H1 (cell line): ENCODE measurements at regions not wholly inside any gene's neighbourhood (a gene's known extent, or its start where the extent isn't known, plus 50 kb on each side); places are given as distances from the start of the nearest gene placed in this dataset.

Source experiments
- CTCF ChIA-PET: fragments of 300-600 bp; sonication (Branson Sonifier 250); formaldehyde crosslinking; loops from one replicate; lab custom pipeline; 2021; ENCODE audit not compliant: partially characterized antibody; lab: Charles Lee
- POLR2A ChIA-PET: fragments of 300-600 bp; sonication (Branson Sonifier 250); formaldehyde crosslinking; loops from one replicate; lab custom pipeline; 2021; ENCODE audit warnings: inconsistent platforms; ENCODE audit not compliant: partially characterized antibody; lab: Charles Lee
- DNase-seq, 2 experiments: peaks; one replicate each; pipeline versions ENCODE4 v3.0.0 to v3.0.0-alpha.2; 2010 to 2022; ENCODE audit warnings: low spot score in 2 of 2, low read depth in 1 of 2, mixed read lengths in 1 of 2
- FAIRE-seq: peaks from 2 replicates; lab custom pipeline; 2011; peaks lifted over from hg19 to GRCh38; lab: Jason Lieb, UNC
- H2AFZ ChIP-seq: 2 replicates; pipeline ENCODE4 v1.8.1; 2012; ENCODE audit warnings: low read length, inconsistent platforms
- H2AK5ac ChIP-seq: 2 replicates; pipeline ENCODE4 v1.6.1; 2013; ENCODE audit warnings: low read depth, low read length
- H2BK120ac ChIP-seq: replicated peaks from 2 replicates; pipeline ENCODE3; 2013; ENCODE audit warnings: low read depth, low read length, inconsistent platforms
- H2BK12ac ChIP-seq: 2 replicates; pipeline ENCODE4 v1.6.1; 2013; ENCODE audit warnings: low read depth, low read length
- H2BK15ac ChIP-seq: 2 replicates; pipeline ENCODE4 v1.6.1; 2013; ENCODE audit warnings: low read length
- H2BK20ac ChIP-seq: 2 replicates; pipeline ENCODE4 v1.6.1; 2013; ENCODE audit warnings: low read length
- H2BK5ac ChIP-seq: 2 replicates; pipeline ENCODE4 v1.6.1; 2013; ENCODE audit warnings: low read depth, low read length
- H3K14ac ChIP-seq: 2 replicates; pipeline ENCODE4 v1.6.1; 2013; ENCODE audit warnings: inconsistent platforms; ENCODE audit not compliant: insufficient read length
- H3K18ac ChIP-seq: 2 replicates; pipeline ENCODE4 v1.6.1; 2013; ENCODE audit warnings: low read length; ENCODE audit errors: extremely low read depth
- H3K23ac ChIP-seq: 2 replicates; pipeline ENCODE4 v1.6.1; 2013; ENCODE audit warnings: inconsistent platforms; ENCODE audit not compliant: insufficient read length
- H3K23me2 ChIP-seq: 2 replicates; pipeline ENCODE4 v1.6.1; 2013; ENCODE audit warnings: low read depth, low read length
- H3K27ac ChIP-seq: 2 replicates; pipeline ENCODE4 v1.6.1; 2011; ENCODE audit warnings: low read depth, low read length, inconsistent platforms
- H3K27me3 ChIP-seq, 4 experiments: replicated peaks in 1 of 4; 1 replicate in 1 of 4; 2 replicates in 3 of 4; pipeline versions ENCODE4 v1.6.1 to v1.8.1; 2011 to 2013; ENCODE audit warnings: low read length in 3 of 4, mild to moderate bottlenecking in 3 of 4, inconsistent platforms in 2 of 4, mixed read lengths in 2 of 4, moderate library complexity in 1 of 4; ENCODE audit not compliant: control insufficient read depth in 3 of 4, insufficient read depth in 3 of 4; ENCODE audit errors: extremely low read depth in 1 of 4
- H3K36me3 ChIP-seq, 4 experiments: 2 replicates each; pipeline versions ENCODE4 v1.6.1 to v1.8.1; 2011 to 2013; ENCODE audit warnings: mild to moderate bottlenecking in 4 of 4, low read length in 3 of 4, moderate library complexity in 2 of 4, control low read depth in 1 of 4, inconsistent platforms in 1 of 4; ENCODE audit not compliant: insufficient read depth in 4 of 4, control insufficient read depth in 2 of 4
- H3K4ac ChIP-seq: replicated peaks from 2 replicates; pipeline ENCODE3; 2013; ENCODE audit warnings: low read length, low read depth, mixed read lengths, inconsistent platforms; ENCODE audit not compliant: insufficient read length
- H3K4me1 ChIP-seq, 4 experiments: replicated peaks in 1 of 4; 1 replicate in 1 of 4; 2 replicates in 3 of 4; pipeline versions ENCODE4 v1.6.1 to v1.8.1; 2011 to 2013; ENCODE audit warnings: low read length in 3 of 4, inconsistent platforms in 2 of 4, mixed read lengths in 1 of 4; ENCODE audit not compliant: insufficient read depth in 4 of 4, control insufficient read depth in 3 of 4
- H3K4me2 ChIP-seq, 2 experiments: 2 replicates each; pipeline versions ENCODE4 v1.6.1 to v1.8.1; 2011 to 2013; ENCODE audit warnings: low read depth in 2 of 2, low read length in 2 of 2, control low read depth in 1 of 2, inconsistent platforms in 1 of 2, mild to moderate bottlenecking in 1 of 2; ENCODE audit not compliant: insufficient read depth in 1 of 2
- H3K4me3 ChIP-seq, 4 experiments: fragments of 200-600, 300-600 bp in 1 of 4; sonication (generic), shearing (Covaris generic), sonication (Bioruptor Twin) in 1 of 4; 2 replicates each; pipeline versions ENCODE4 v1.5.1 to v1.8.1; 2011 to 2016; ENCODE audit warnings: low read length in 4 of 4, low read depth in 3 of 4, control low read depth in 2 of 4, inconsistent platforms in 2 of 4, mild to moderate bottlenecking in 2 of 4, mixed read lengths in 1 of 4, moderate library complexity in 1 of 4; ENCODE audit not compliant: insufficient read depth in 2 of 4; ENCODE audit errors: extremely low read depth in 1 of 4
- H3K56ac ChIP-seq: replicated peaks from 2 replicates; pipeline ENCODE3; 2013; ENCODE audit warnings: low read depth, mild to moderate bottlenecking, mixed read lengths, low read length, inconsistent platforms; ENCODE audit not compliant: insufficient read length
- H3K79me1 ChIP-seq: 2 replicates; pipeline ENCODE4 v1.6.1; 2013; ENCODE audit warnings: low read depth, low read length, control low read depth
- H3K79me2 ChIP-seq, 2 experiments: 2 replicates each; pipeline versions ENCODE4 v1.6.1 to v1.8.1; 2012 to 2013; ENCODE audit warnings: low read length in 2 of 2, mild to moderate bottlenecking in 2 of 2, inconsistent platforms in 1 of 2; ENCODE audit not compliant: insufficient read depth in 2 of 2, control insufficient read depth in 1 of 2
- H3K9ac ChIP-seq, 4 experiments: replicated peaks in 1 of 4; 1 replicate in 1 of 4; 2 replicates in 3 of 4; pipeline versions ENCODE4 v1.6.1 to v1.8.1; 2011 to 2013; ENCODE audit warnings: low read depth in 3 of 4, low read length in 3 of 4, control low read depth in 2 of 4, mild to moderate bottlenecking in 2 of 4, moderate library complexity in 2 of 4, inconsistent platforms in 1 of 4; ENCODE audit errors: extremely low read depth in 1 of 4
- H3K9me3 ChIP-seq, 2 experiments: 2 replicates each; pipeline versions ENCODE4 v1.6.1 to v1.8.1; 2012 to 2013; ENCODE audit warnings: mild to moderate bottlenecking in 2 of 2, moderate library complexity in 2 of 2, control low read depth in 1 of 2, inconsistent platforms in 1 of 2, low read depth in 1 of 2, low read length in 1 of 2, mixed read lengths in 1 of 2; ENCODE audit not compliant: insufficient read depth in 2 of 2
- H4K20me1 ChIP-seq, 2 experiments: replicated peaks in 1 of 2; 2 replicates each; pipeline versions ENCODE3 to v1.8.1; 2011 to 2013; ENCODE audit warnings: inconsistent platforms in 2 of 2, low read length in 2 of 2, mild to moderate bottlenecking in 1 of 2; ENCODE audit not compliant: insufficient read depth in 2 of 2, control insufficient read depth in 1 of 2
- H4K5ac ChIP-seq: 2 replicates; pipeline ENCODE4 v1.6.1; 2013; ENCODE audit warnings: low read length, low read depth, mixed read lengths, inconsistent platforms; ENCODE audit not compliant: insufficient read length
- H4K8ac ChIP-seq: 2 replicates; pipeline ENCODE4 v1.8.0; 2013; ENCODE audit warnings: mild to moderate bottlenecking, moderate library complexity, low read length, inconsistent platforms; ENCODE audit not compliant: insufficient read depth; ENCODE audit errors: extremely low read depth
- H4K91ac ChIP-seq: replicated peaks from 2 replicates; pipeline ENCODE3; 2013; ENCODE audit warnings: low read length, mixed read lengths, inconsistent platforms; ENCODE audit not compliant: insufficient read length
- BACH1 ChIP-seq: IDR thresholded peaks from 2 replicates; pipeline ENCODE4 v1.6.1; 2012; ENCODE audit warnings: low read length, improper control_type of control experiment
- CBX8 ChIP-seq: fragments of 300-800, 300-1000 bp; sonication (generic); IDR thresholded peaks from 2 replicates; pipeline ENCODE4 v1.7.1; 2016; ENCODE audit warnings: low read depth, low read length, borderline replicate concordance
- EGR1 ChIP-seq: IDR thresholded peaks from 2 replicates; pipeline ENCODE4 v1.6.1; 2011; ENCODE audit warnings: low read depth, low read length, borderline replicate concordance
- GABPA ChIP-seq: IDR thresholded peaks from 2 replicates; pipeline ENCODE4 v1.6.1; 2011; ENCODE audit warnings: mild to moderate bottlenecking, low read length, moderate library complexity, borderline replicate concordance; ENCODE audit not compliant: insufficient read depth
- KDM4A ChIP-seq: IDR thresholded peaks from one replicate; pipeline ENCODE4 v1.7.1; 2012; ENCODE audit warnings: low read depth, mild to moderate bottlenecking, moderate library complexity, low read length, inconsistent platforms; ENCODE audit not compliant: severe bottlenecking
- MAFK ChIP-seq: IDR thresholded peaks from 2 replicates; pipeline ENCODE4 v1.6.1; 2012; ENCODE audit warnings: low read depth, mild to moderate bottlenecking, improper control_type of control experiment, low read length
- POLR2AphosphoS5 ChIP-seq: IDR thresholded peaks from 2 replicates; pipeline ENCODE4 v1.6.1; 2011; ENCODE audit warnings: low read depth, low read length
- RAD21 ChIP-seq, 2 experiments: IDR thresholded peaks in 1 of 2; conservative IDR thresholded peaks in 1 of 2; 2 replicates each; pipeline ENCODE4 v1.6.1; 2011; ENCODE audit warnings: low read depth in 2 of 2, low read length in 2 of 2, improper control_type of control experiment in 1 of 2, inconsistent platforms in 1 of 2, mild to moderate bottlenecking in 1 of 2, moderate library complexity in 1 of 2
- RXRA ChIP-seq: IDR thresholded peaks from 2 replicates; pipeline ENCODE4 v1.6.1; 2011; ENCODE audit warnings: low read depth, mild to moderate bottlenecking, low read length, moderate library complexity; ENCODE audit not compliant: insufficient read depth
- SP4 ChIP-seq: IDR thresholded peaks from 2 replicates; pipeline ENCODE4 v1.6.1; 2012; ENCODE audit warnings: low read length, inconsistent platforms
- ZNF274 ChIP-seq: IDR thresholded peaks from 2 replicates; pipeline ENCODE4 v1.7.0; 2012; ENCODE audit warnings: low read length, borderline replicate concordance; ENCODE audit errors: extremely low read depth
- TF ChIP-seq, protein P1 (sequence below): IDR thresholded peaks from 2 replicates; pipeline ENCODE4 v1.6.1; 2011; ENCODE audit warnings: low read depth, mild to moderate bottlenecking, low read length; ENCODE audit not compliant: insufficient read depth

DNA sequence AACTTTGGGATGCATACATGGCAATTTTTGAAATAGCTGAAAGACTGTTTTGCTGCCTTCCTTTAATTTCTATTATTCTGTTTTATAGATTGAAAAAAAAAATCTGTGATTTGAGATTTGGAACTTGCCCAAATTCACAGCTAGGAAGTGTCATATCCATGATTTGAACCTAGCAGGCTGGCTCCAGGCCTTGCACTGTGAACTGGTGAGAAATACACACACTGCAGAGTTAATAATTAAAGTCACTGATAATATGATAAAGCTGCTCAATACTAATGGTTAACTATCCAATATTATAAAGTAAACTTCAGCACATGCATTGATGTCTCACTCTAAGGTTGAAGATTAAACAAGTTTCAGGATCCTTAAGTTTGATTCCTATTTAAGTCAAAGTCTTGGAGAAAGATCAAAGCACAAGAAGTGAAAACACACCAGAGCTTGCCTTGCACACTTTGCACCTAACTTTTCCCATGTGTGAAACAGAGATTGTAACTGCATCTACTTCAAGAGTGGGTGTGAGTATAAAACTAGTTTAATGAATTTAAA lies 150.6 kb upstream of the CCDC179 start:
- POLR2A ChIA-PET, result interaction anchor here (0.6 kb wide), 1 partner anchor 103 kb away, joined by 3 read pairs; no protein-coding TSS in a partner anchor
- no peaks in the 10 kb centered on the region for H3K27me3 ChIP-seq
- H2AFZ ChIP-seq, result no peak overlapping the region
- no peak overlapping the region for H2BK5ac ChIP-seq
- no peak overlapping the region for H3K4ac ChIP-seq
- FAIRE-seq (no peak), DNase-seq (no peak)
- no peak overlapping the region for H3K4me3 ChIP-seq
- no peaks in the 10 kb centered on the region for H3K79me1 ChIP-seq
- H3K79me2 ChIP-seq, result no peaks in the 10 kb centered on the region
- no peak overlapping the region for H3K23ac ChIP-seq
- H2BK15ac ChIP-seq, result no peak overlapping the region
- no peak overlapping the region for H3K27ac ChIP-seq
- no peak overlapping the region for H4K8ac ChIP-seq
- no peak overlapping the region for H2AK5ac ChIP-seq
- H3K4me1 ChIP-seq, result no peaks in the 10 kb centered on the region
- H2BK20ac ChIP-seq, result no peak overlapping the region
- H3K14ac ChIP-seq, result no peak overlapping the region
- no peak overlapping the region for H3K9ac ChIP-seq
- no peak overlapping the region for H3K18ac ChIP-seq
- no peak overlapping the region for H2BK120ac ChIP-seq
- H3K9me3 ChIP-seq, result no peaks in the 10 kb centered on the region
- no peak overlapping the region for H4K5ac ChIP-seq
- H4K91ac ChIP-seq, result no peak overlapping the region
- no peaks in the 10 kb centered on the region for H4K20me1 ChIP-seq
- H3K56ac ChIP-seq, result no peak overlapping the region
- CTCF ChIA-PET, result no interaction called here
- H3K23me2 ChIP-seq, result no peaks in the 10 kb centered on the region
- H3K4me2 ChIP-seq, result no peak overlapping the region
- H2BK12ac ChIP-seq, result no peak overlapping the region
- H3K36me3 ChIP-seq, result no peaks in the 10 kb centered on the region
- no peak for TF ChIP-seq RXRA
- no peak for TF ChIP-seq CBX8
- no peak for TF ChIP-seq EGR1
- no peak for TF ChIP-seq MAFK
- TF ChIP-seq ZNF274, result no peak
- TF ChIP-seq BACH1, result no peak
- no peak for TF ChIP-seq GABPA
- TF ChIP-seq, protein P1, sequence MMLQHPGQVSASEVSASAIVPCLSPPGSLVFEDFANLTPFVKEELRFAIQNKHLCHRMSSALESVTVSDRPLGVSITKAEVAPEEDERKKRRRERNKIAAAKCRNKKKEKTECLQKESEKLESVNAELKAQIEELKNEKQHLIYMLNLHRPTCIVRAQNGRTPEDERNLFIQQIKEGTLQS, result no peak
- TF ChIP-seq POLR2AphosphoS5, result no peak
- no peak for TF ChIP-seq RAD21 (IDR thresholded peaks at IDR 0.05 in 1 of 2, conservative IDR thresholded peaks at IDR 0.05 in 1 of 2; ENCODE audit: low read depth in 2 of 2, low read length in 2 of 2)
- no peak for TF ChIP-seq SP4
- no peak for TF ChIP-seq KDM4A
